OCI-LY3 (cell line): ENCODE measurements at regions not wholly inside any gene's neighbourhood (a gene's known extent, or its start where the extent isn't known, plus 50 kb on each side); places are given as distances from the start of the nearest gene placed in this dataset.

Experiments
- EZH2phosphoT487 ChIP-seq: fragments of 200-600 bp; shearing (Covaris generic); IDR thresholded peaks from 2 replicates; pipeline ENCODE4 v1.6.1; 2018; ENCODE audit warnings: antibody characterized with exemption, mixed run types, low read depth
- TF ChIP-seq, protein P1 (sequence below): fragments of 200-600, 300-600 bp; sonication (generic); IDR thresholded peaks from 2 replicates; pipeline ENCODE4 v1.5.1; 2014; ENCODE audit warnings: antibody characterized with exemption, low read length, low read depth

DNA sequence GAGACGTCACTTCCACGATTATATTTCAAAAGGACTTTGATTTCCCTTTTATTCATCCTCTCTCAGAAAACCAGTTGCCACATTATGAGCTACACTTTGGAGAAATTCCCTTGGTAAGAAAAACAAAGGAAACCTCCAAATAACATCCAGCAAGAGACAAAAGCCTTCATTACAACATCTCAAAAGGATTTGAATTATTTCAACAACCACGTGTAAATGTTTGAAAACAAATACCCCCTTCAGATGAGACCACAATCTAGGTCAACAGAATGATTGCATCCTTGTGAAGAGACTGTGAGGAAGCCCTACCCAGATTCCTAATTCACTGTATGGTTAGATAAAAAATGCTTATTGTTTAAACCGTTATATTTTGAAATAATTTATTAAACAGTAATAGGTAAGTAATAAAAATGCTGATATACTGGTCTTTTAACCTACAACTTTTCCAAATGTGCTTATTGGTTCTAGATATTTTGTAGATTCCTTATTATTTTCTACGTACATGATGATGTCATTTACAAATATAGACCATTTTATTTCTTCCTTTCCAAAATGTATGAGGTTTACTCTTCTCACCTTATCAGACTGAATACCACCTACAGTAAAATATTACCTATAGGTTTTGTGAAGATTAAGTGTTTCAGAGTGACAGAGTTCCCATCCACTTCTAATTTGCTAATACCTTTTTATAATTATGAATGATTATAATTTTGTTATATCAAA, 922.7 kb upstream of the CHAC2 start:
- TF ChIP-seq, protein P1, sequence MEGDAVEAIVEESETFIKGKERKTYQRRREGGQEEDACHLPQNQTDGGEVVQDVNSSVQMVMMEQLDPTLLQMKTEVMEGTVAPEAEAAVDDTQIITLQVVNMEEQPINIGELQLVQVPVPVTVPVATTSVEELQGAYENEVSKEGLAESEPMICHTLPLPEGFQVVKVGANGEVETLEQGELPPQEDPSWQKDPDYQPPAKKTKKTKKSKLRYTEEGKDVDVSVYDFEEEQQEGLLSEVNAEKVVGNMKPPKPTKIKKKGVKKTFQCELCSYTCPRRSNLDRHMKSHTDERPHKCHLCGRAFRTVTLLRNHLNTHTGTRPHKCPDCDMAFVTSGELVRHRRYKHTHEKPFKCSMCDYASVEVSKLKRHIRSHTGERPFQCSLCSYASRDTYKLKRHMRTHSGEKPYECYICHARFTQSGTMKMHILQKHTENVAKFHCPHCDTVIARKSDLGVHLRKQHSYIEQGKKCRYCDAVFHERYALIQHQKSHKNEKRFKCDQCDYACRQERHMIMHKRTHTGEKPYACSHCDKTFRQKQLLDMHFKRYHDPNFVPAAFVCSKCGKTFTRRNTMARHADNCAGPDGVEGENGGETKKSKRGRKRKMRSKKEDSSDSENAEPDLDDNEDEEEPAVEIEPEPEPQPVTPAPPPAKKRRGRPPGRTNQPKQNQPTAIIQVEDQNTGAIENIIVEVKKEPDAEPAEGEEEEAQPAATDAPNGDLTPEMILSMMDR, result no peak
- TF ChIP-seq EZH2phosphoT487, result no peak
